ENCODE measurements at regions not wholly inside any gene's neighbourhood (a gene's known extent, or its start where the extent isn't known, plus 50 kb on each side); places are given as distances from the start of the nearest gene placed in this dataset.

GRCh38 chr12:88325076-88325815 is 183.1 kb downstream of the TMTC3 start:
- in situ Hi-C loops (cut with MboI; ENCODE audit: low sequenced_read_pairs): no loop called here
- Histone ChIP-seq H2AFZ (replicated peaks; ENCODE audit: low read length, poor library complexity) (peak overlapping the region; percentile 28), H3K4me3 (ENCODE audit: insufficient read depth, low read depth, low read length) (peak overlapping the region; percentile 3; the same call in 1 of the 2 replicates), H3K4ac (ENCODE audit: low read depth, low read length) (peak overlapping the region; percentile 94), H3K23ac (ENCODE audit: low read depth, low read length) (peak overlapping the region; percentile 88; the same call in 1 of the 2 replicates), H3K27ac (ENCODE audit: insufficient read depth, low read length) (peak overlapping the region; percentile 99), H3K4me2 (ENCODE audit: low read depth, low read length) (peak overlapping the region; percentile 88), H2BK120ac (ENCODE audit: low read depth, low read length) (peak overlapping the region; percentile 96), H3K9me1 (ENCODE audit: insufficient read depth, low read length) (no peaks in the 10 kb centered on the region; the same call in 1 of the 2 replicates), H2BK15ac (ENCODE audit: low read depth, low read length) (peak overlapping the region; percentile 81; the same call in 1 of the 3 replicates), H2AK9ac (replicated peaks; ENCODE audit: low read depth, low read length, poor library complexity) (no peak overlapping the region), H3K18ac (ENCODE audit: low read depth, low read length) (peak overlapping the region; percentile 85), H3K56ac (ENCODE audit: extremely low read depth, insufficient read depth, low read length) (peak overlapping the region; percentile 91), H3K36me3 (ENCODE audit: control insufficient read depth, insufficient read depth, low read length) (no peaks in the 10 kb centered on the region), H4K5ac (ENCODE audit: low read depth, low read length) (peak overlapping the region; percentile 80), H3K9ac (ENCODE audit: low read depth, low read length) (peak overlapping the region; percentile 57), H2BK20ac (ENCODE audit: low read depth, low read length) (peak overlapping the region; percentile 95), H4K8ac (ENCODE audit: low read depth in 2 of 2, low read length in 2 of 2) (peak overlapping the region; percentile 61 to 79), H3K79me1 (ENCODE audit: low read depth in 1 of 2, low read length in 2 of 2) (no peaks in the 10 kb centered on the region; a peak in 1 of 4 replicates), H2BK5ac (ENCODE audit: low read depth, low read length, poor library complexity, severe bottlenecking) (peak overlapping the region; percentile 95), H3K4me1 (ENCODE audit: control insufficient read depth, insufficient read depth, low read length) (peaks cover 4% of the 10 kb centered on the region), H4K20me1 (ENCODE audit: insufficient read depth, low read length) (peaks cover 3% of the 10 kb centered on the region; the same call in 1 of the 2 replicates), H2AK5ac (ENCODE audit: low read depth, low read length) (peak overlapping the region; percentile 78), H3K27me3 (ENCODE audit: control insufficient read depth, insufficient read depth, low read length) (no peaks in the 10 kb centered on the region), H4K91ac (ENCODE audit: insufficient read depth, low read depth, low read length) (peak overlapping the region; percentile 94), H3K9me3 (ENCODE audit: control insufficient read depth, insufficient read depth, low read length) (no peaks in the 10 kb centered on the region), H3K14ac (replicated peaks; ENCODE audit: low read depth, low read length) (peak overlapping the region; percentile 85)
- ChIA-PET CTCF (interaction anchor here (1.2 kb wide), 1 partner anchor 227 kb away, joined by 3 read pairs; no protein-coding TSS in a partner anchor), POLR2A (ENCODE audit: unreplicated experiment) (interaction anchor here (0.5 to 0.6 kb wide), 2 partner anchors 10 to 403 kb away, joined by 3 to 4 read pairs; no protein-coding TSS in a partner anchor)
- WGBS, 2 experiments (ENCODE audit: extremely low coverage in 2 of 2, insufficient read length in 1 of 2): no CpG with 5 or more reads among the region's 1 CpG
- peak; percentile 98 for DNase-seq
- intact Hi-C loops (cut with micrococcal nuclease): loop anchor here (1.0 to 10.0 kb wide), 4 partner anchors 26 to 670 kb away; no protein-coding TSS in a partner anchor
- BruUV-seq (replicated peaks): no TSS peak
- dilution Hi-C loops (cut with HindIII; ENCODE audit: low sequenced_read_pairs, unreplicated experiment): no loop called here
- ATAC-seq (ENCODE audit: low read depth): peak; percentile 89
- peak; percentile 88 for TF ChIP-seq CEBPB (IDR thresholded peaks at IDR 0.05; ENCODE audit: low read depth, low read length)
- no peak for TF ChIP-seq USF2 (IDR thresholded peaks at IDR 0.05; ENCODE audit: low read depth, low read length)
- TF ChIP-seq CTCF (conservative IDR thresholded peaks at IDR 0.05; ENCODE audit: low read depth, low read length): 0 out of 2 replicates have a peak, but pooled peaks have one; percentile 15
- 0 out of 2 replicates have a peak, but pooled peaks have one; percentile 1 for TF ChIP-seq BHLHE40 (IDR thresholded peaks at IDR 0.05; ENCODE audit: low read depth, low read length)
- peak; percentile 93 for TF ChIP-seq FOS (IDR thresholded peaks at IDR 0.05; ENCODE audit: low read depth, low read length)
- no peak for TF ChIP-seq MAFK (IDR thresholded peaks at IDR 0.05; ENCODE audit: low read depth, low read length)
- TF ChIP-seq NFE2L2 (IDR thresholded peaks at IDR 0.05; ENCODE audit: low read depth, low read length): peak; percentile 64
- TF ChIP-seq POLR2A (IDR thresholded peaks at IDR 0.05; ENCODE audit: low read depth, low read length): no peak
- peak; percentile 18; the same call in 1 of the 2 replicates for TF ChIP-seq RAD21 (IDR thresholded peaks at IDR 0.05; ENCODE audit: low read length)
- TF ChIP-seq RCOR1 (IDR thresholded peaks at IDR 0.05; ENCODE audit: insufficient replicate concordance, low read length): peak; percentile 66

Data from IMR-90 (cell line).